ENCODE measurements at regions not wholly inside any gene's neighbourhood (a gene's known extent, or its start where the extent isn't known, plus 50 kb on each side); places are given as distances from the start of the nearest gene placed in this dataset.

DNA sequence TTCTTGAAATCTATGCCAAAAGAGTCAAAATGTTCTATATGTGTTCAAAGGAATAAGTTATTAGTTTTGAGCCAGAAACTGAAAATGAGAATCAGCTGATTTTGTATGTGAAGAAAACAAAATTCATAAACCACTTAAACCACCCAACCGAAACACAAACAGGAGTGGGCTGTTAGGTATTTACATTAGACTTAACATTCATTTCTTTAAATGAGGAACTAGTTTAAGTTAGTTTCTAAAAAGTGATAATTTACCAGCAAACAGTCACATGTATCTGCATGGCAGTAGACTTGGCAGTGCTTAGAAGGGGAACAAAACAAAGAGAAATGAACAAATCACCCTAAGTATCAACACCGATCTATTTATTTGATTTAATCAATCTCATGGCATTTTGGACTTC lies 128.0 kb downstream of the GMNC start:
- no peaks in the 10 kb centered on the region for H3K27me3 ChIP-seq (ENCODE audit: control insufficient read depth in 2 of 2, insufficient read depth in 2 of 2, low read length in 2 of 2)
- no TSS peak for BruUV-seq (replicated peaks)
- POLR2A ChIA-PET: no interaction called here
- no peaks in the 10 kb centered on the region for H3K9me1 ChIP-seq (replicated peaks; ENCODE audit: control insufficient read depth, extremely low read depth, insufficient read depth, low read length)
- H3K9me3 ChIP-seq (replicated peaks; ENCODE audit: control insufficient read depth, insufficient read depth, low read length): no peaks in the 10 kb centered on the region
- H3K36me3 ChIP-seq (ENCODE audit: control insufficient read depth in 2 of 2, extremely low read depth in 1 of 2, insufficient read depth in 2 of 2, low read length in 2 of 2): no peaks in the 10 kb centered on the region
- dilution Hi-C loops (cut with MboI; ENCODE audit: extremely low pct_ligation_motif_present, low sequenced_read_pairs) (no loop called here), intact Hi-C loops (cut with micrococcal nuclease) (no loop called here)
- no peak for FAIRE-seq
- H3K4me1 ChIP-seq (ENCODE audit: control insufficient read depth, extremely low read depth, insufficient read depth, low read length): no peaks in the 10 kb centered on the region
- no peak overlapping the region for H3K4me3 ChIP-seq (replicated peaks in 1 of 3; ENCODE audit: insufficient read depth in 1 of 3, low read depth in 1 of 3, low read length in 3 of 3)
- no peaks in the 10 kb centered on the region for H4K20me1 ChIP-seq (replicated peaks; ENCODE audit: control insufficient read depth, extremely low read depth, insufficient read depth, low read length)
- TF ChIP-seq GATA2 (IDR thresholded peaks at IDR 0.05; ENCODE audit: insufficient read depth, insufficient read length, low read depth, low read length): no peak
- TF ChIP-seq FOS (IDR thresholded peaks at IDR 0.05; ENCODE audit: borderline replicate concordance, insufficient read depth, low read length): no peak
- TF ChIP-seq, protein P1, sequence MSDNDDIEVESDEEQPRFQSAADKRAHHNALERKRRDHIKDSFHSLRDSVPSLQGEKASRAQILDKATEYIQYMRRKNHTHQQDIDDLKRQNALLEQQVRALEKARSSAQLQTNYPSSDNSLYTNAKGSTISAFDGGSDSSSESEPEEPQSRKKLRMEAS (IDR thresholded peaks at IDR 0.05; ENCODE audit: insufficient read depth, insufficient read length): no peak
- TF ChIP-seq POLR2AphosphoS5 (IDR thresholded peaks at IDR 0.05; ENCODE audit: insufficient read depth, low read depth, low read length): no peak
- no peak for TF ChIP-seq EZH2 (IDR thresholded peaks at IDR 0.05; ENCODE audit: borderline replicate concordance, low read depth, low read length, severe bottlenecking)
- no peak for TF ChIP-seq POLR2A (IDR thresholded peaks at IDR 0.05; ENCODE audit: low read depth, low read length)
- TF ChIP-seq, protein P2, sequence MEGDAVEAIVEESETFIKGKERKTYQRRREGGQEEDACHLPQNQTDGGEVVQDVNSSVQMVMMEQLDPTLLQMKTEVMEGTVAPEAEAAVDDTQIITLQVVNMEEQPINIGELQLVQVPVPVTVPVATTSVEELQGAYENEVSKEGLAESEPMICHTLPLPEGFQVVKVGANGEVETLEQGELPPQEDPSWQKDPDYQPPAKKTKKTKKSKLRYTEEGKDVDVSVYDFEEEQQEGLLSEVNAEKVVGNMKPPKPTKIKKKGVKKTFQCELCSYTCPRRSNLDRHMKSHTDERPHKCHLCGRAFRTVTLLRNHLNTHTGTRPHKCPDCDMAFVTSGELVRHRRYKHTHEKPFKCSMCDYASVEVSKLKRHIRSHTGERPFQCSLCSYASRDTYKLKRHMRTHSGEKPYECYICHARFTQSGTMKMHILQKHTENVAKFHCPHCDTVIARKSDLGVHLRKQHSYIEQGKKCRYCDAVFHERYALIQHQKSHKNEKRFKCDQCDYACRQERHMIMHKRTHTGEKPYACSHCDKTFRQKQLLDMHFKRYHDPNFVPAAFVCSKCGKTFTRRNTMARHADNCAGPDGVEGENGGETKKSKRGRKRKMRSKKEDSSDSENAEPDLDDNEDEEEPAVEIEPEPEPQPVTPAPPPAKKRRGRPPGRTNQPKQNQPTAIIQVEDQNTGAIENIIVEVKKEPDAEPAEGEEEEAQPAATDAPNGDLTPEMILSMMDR (IDR thresholded peaks at IDR 0.05; ENCODE audit: extremely low read depth in 1 of 2, insufficient read depth in 1 of 2, low read depth in 1 of 2, low read length in 2 of 2): no peak
- no peak for TF ChIP-seq JUN (IDR thresholded peaks at IDR 0.05; ENCODE audit: borderline replicate concordance, insufficient read depth, insufficient read length, low read depth)
- no peaks in the 10 kb centered on the region for H3K79me2 ChIP-seq (ENCODE audit: control insufficient read depth, insufficient read depth, low read length)
- CTCF ChIA-PET: no interaction called here
- no peak for DNase-seq (ENCODE audit: low read depth, low spot score)
- H3K4me2 ChIP-seq (ENCODE audit: insufficient read depth, low read length): no peak overlapping the region
- H2AFZ ChIP-seq (ENCODE audit: low read depth, low read length): no peak overlapping the region
- H3K9ac ChIP-seq (replicated peaks; ENCODE audit: extremely low read depth, insufficient read depth, low read length): no peak overlapping the region
- no peak overlapping the region for H3K27ac ChIP-seq (ENCODE audit: insufficient read depth, low read depth, low read length)
